Pancreas (tissue), 10 donors: ENCODE measurements at regions not wholly inside any gene's neighbourhood (a gene's known extent, or its start where the extent isn't known, plus 50 kb on each side); places are given as distances from the start of the nearest gene placed in this dataset.

Source experiments
- ATAC-seq, 4 donors: fragments of 200-7000 bp; cut with Tn5 transposase; one replicate each; pipeline versions ENCODE4 v1.8.0 to v1.9.1; 2020; ENCODE audit warnings: mild to moderate bottlenecking in 4 of 4, moderate library complexity in 4 of 4
- DNase-seq, 6 donors: peaks; one replicate each; pipeline ENCODE4 v3.0.0-alpha.2; 2020
- FAIRE-seq: peaks from 2 replicates; lab custom pipeline; 2012; peaks lifted over from hg19 to GRCh38; lab: Jason Lieb, UNC
- H3K27ac ChIP-seq, 4 donors: fragments of 200-600 bp; sonication (generic); 1 replicate in 3 of 4; 2 replicates in 1 of 4; pipeline versions ENCODE4 v1.5.0 to v1.8.0; 2020
- H3K27me3 ChIP-seq, 4 donors: fragments of 200-600 bp; one replicate each; pipeline ENCODE4 v1.8.0; 2021
- H3K36me3 ChIP-seq, 3 donors: fragments of 200-600 bp; sonication (generic) in 1 of 3; one replicate each; pipeline versions ENCODE4 v1.5.0 to v1.8.0; 2020 to 2021
- H3K4me1 ChIP-seq, 3 donors: fragments of 200-600 bp; one replicate each; pipeline ENCODE4 v1.8.0; 2021
- H3K4me3 ChIP-seq, 4 donors: fragments of 200-600 bp; sonication (generic) in 2 of 4; one replicate each; pipeline versions ENCODE4 v1.5.0 to v1.8.0; 2020 to 2021
- H3K9me3 ChIP-seq, 4 donors: fragments of 200-600 bp; one replicate each; pipeline ENCODE4 v1.8.0; 2021
- WGBS, 2 donors: extraction: QIAGEN DNeasy Blood & Tissue Kit; methylation state at CpG; one replicate each; pipeline ENCODE4 v1.1.7; 2013; 5-methylcytosine and 5-hydroxymethylcytosine counted together
- intact Hi-C, 3 donors: fragments of 100-400 bp; cut with DNase I; formaldehyde crosslinking; loops; one replicate each; pipeline versions ENCODE4 v1.11.1 to v1.14.2; 2022
- TF ChIP-seq, protein P1 (sequence below), 4 donors: fragments of 200-600 bp; sonication (generic) in 3 of 4; IDR thresholded peaks; one replicate each; pipeline versions ENCODE4 v1.5.0 to v1.8.0; 2021; ENCODE audit warnings: antibody characterized with exemption in 4 of 4
- donor health status: healthy with polysubstance abuse.
- donor health status: DM: no; HTN: no; CAD: no; lungs with moderate emphysema.
- donor health status: DM: no; HTN: no; CAD: no.
- donor health status: control.
- donor health status: control.
- donor health status: Bipolar disorder and iron deficiency.
- donor health status: DM: yes; HTN: yes; CAD: no.
- donor health status: DM: no; HTN: no; CAD: no.
- donor health status: DM: no; HTN: no; CAD: no.
- donor health status: DM: yes; HTN: yes; CAD: no.

GRCh38 chr18:76568731-76569130, 73.7 kb upstream of the ZNF516 start:
- Histone ChIP-seq H3K27me3 (no peaks in the 10 kb centered on the region), H3K9me3 (no peaks in the 10 kb centered on the region), H3K4me3 (no peak overlapping the region), H3K27ac (no peak overlapping the region), H3K4me1 (peaks cover 0 to 10% (median 2%) of the 10 kb centered on the region in 3 donors), H3K36me3 (no peaks in the 10 kb centered on the region)
- TF ChIP-seq, protein P1, sequence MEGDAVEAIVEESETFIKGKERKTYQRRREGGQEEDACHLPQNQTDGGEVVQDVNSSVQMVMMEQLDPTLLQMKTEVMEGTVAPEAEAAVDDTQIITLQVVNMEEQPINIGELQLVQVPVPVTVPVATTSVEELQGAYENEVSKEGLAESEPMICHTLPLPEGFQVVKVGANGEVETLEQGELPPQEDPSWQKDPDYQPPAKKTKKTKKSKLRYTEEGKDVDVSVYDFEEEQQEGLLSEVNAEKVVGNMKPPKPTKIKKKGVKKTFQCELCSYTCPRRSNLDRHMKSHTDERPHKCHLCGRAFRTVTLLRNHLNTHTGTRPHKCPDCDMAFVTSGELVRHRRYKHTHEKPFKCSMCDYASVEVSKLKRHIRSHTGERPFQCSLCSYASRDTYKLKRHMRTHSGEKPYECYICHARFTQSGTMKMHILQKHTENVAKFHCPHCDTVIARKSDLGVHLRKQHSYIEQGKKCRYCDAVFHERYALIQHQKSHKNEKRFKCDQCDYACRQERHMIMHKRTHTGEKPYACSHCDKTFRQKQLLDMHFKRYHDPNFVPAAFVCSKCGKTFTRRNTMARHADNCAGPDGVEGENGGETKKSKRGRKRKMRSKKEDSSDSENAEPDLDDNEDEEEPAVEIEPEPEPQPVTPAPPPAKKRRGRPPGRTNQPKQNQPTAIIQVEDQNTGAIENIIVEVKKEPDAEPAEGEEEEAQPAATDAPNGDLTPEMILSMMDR (IDR thresholded peaks at IDR 0.05) = no peak
- no peak for FAIRE-seq
- DNase-seq = no peak
- ATAC-seq = no peak
- intact Hi-C loops = no loop called here
- 90 to 96% methylated on average over 1 of the region's 1 CpG for WGBS, 2 donors

- Histone ChIP-seq H3K9me3 (no peaks in the 10 kb centered on the region), H3K36me3 (no peaks in the 10 kb centered on the region), H3K27ac (no peak overlapping the region), H3K4me3 (no peak overlapping the region), H3K27me3 (no peaks in the 10 kb centered on the region), H3K4me1 (peaks cover 0 to 10% (median 2%) of the 10 kb centered on the region in 3 donors)
- ATAC-seq (no peak), FAIRE-seq (no peak), DNase-seq (no peak)
- intact Hi-C loops = no loop called here
- WGBS, 2 donors = 74 to 79% methylated on average over 13 of the region's 13 CpGs
- TF ChIP-seq, protein P1 (IDR thresholded peaks at IDR 0.05) = no peak
Observed at GRCh38 chr18:76567835-76568445, 72.9 kb upstream of the ZNF516 start.

DNA sequence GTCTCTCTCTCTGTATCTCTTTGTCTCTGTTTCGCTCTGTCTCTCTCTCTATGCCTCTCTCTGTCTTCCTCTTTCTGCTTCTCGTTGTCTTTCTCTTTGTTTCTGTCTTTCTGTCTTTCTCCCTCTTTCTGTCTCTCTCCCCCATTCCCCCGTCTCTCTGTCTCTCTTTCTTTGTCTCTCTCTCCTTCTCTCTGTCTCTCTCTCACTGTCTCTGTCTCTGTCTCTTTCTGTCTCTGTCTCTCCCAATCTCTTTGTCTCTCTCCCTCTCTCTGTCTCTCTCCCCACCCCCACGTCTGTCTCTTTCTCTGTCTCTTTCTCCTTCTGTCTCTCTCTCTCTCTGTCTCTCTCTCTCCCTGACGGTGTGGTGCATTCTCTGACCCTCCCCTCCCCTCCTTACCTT, 71.9 kb upstream of the ZNF516 start:
- ATAC-seq (no peak), FAIRE-seq (no peak), DNase-seq (no peak)
- Histone ChIP-seq H3K27ac (no peak overlapping the region), H3K36me3 (no peaks in the 10 kb centered on the region), H3K4me1 (peaks cover 0 to 10% (median 2%) of the 10 kb centered on the region in 3 donors), H3K4me3 (no peak overlapping the region), H3K27me3 (no peaks in the 10 kb centered on the region), H3K9me3 (no peaks in the 10 kb centered on the region)
- intact Hi-C loops = no loop called here
- WGBS, 2 donors = 69 to 74% methylated on average over 5 of the region's 5 CpGs
- TF ChIP-seq, protein P1 (IDR thresholded peaks at IDR 0.05) = no peak

GRCh38 chr18:76565238-76566173, 70.5 kb upstream of the ZNF516 start:
- peak; percentile 96 for FAIRE-seq
- Histone ChIP-seq H3K27ac (peak overlapping the region in 3 of 4 donors; percentile 24 to 67 (median 56)), H3K9me3 (no peaks in the 10 kb centered on the region), H3K36me3 (no peaks in the 10 kb centered on the region), H3K4me1 (peaks cover 0 to 10% (median 2%) of the 10 kb centered on the region in 3 donors), H3K27me3 (no peaks in the 10 kb centered on the region), H3K4me3 (peak overlapping the region in 2 of 4 donors; percentile 11 to 22)
- TF ChIP-seq, protein P1 (IDR thresholded peaks at IDR 0.05) = no peak
- intact Hi-C loops = no loop called here
- peak; percentile 97 to 99 (median 98) for ATAC-seq
- 18 to 20% methylated on average over 23 of the region's 23 CpGs for WGBS, 2 donors
- DNase-seq = peak in 4 of 6 donors; percentile 52 to 69 (median 62)
